ENCODE measurements at regions not wholly inside any gene's neighbourhood (a gene's known extent, or its start where the extent isn't known, plus 50 kb on each side); places are given as distances from the start of the nearest gene placed in this dataset.

DNA sequence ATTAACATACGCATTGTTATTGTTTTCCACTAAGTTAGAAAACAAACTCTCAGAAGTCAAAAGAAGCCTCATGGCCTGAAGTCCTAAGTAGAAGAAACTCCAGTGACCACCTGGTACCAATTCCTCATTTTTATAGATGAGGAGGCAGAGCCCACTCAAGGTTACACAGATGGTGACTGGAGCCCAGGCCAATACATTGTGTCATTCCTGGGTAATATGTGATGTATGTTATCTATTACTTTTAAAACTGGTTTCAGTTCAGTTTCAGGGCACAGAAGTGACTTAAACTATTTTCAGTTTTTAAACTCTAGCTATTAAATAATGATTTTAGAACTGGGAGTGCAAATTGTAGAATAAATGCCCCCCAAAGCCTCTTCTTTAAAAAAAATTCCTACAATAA, 66.7 kb upstream of the STXBP5L start:
- TF ChIP-seq CTCF (IDR thresholded peaks at IDR 0.05 in 2 of 3, conservative IDR thresholded peaks at IDR 0.05 in 1 of 3; ENCODE audit: control insufficient read depth in 2 of 3, extremely low read depth in 1 of 3, insufficient read depth in 1 of 3, low read depth in 3 of 3, low read length in 3 of 3), result no peak
- no peak for TF ChIP-seq JUND (IDR thresholded peaks at IDR 0.05; ENCODE audit: low read depth, low read length)
- TF ChIP-seq PAX8 (IDR thresholded peaks at IDR 0.05), result no peak
- no peak for TF ChIP-seq POLR2AphosphoS2 (IDR thresholded peaks at IDR 0.05; ENCODE audit: low read depth, low read length)
- TF ChIP-seq NFIC (IDR thresholded peaks at IDR 0.05; ENCODE audit: low read depth, low read length), result no peak
- no peak for TF ChIP-seq EGR1 (IDR thresholded peaks at IDR 0.05; ENCODE audit: borderline replicate concordance in 1 of 2, low read depth in 2 of 2, low read length in 2 of 2)
- no peak for TF ChIP-seq TCF7 (IDR thresholded peaks at IDR 0.05; ENCODE audit: borderline replicate concordance)
- TF ChIP-seq USF2 (IDR thresholded peaks at IDR 0.05; ENCODE audit: borderline replicate concordance, low read depth, low read length), result no peak
- no peak for TF ChIP-seq EZH2 (IDR thresholded peaks at IDR 0.05; ENCODE audit: borderline replicate concordance, control insufficient read depth, low read depth, low read length)
- no peak for TF ChIP-seq POLR2A (IDR thresholded peaks at IDR 0.05; ENCODE audit: low read depth, low read length)
- no peak for TF ChIP-seq REST (IDR thresholded peaks at IDR 0.05; ENCODE audit: low read depth, low read length)
- no peak for TF ChIP-seq ZNF274 (IDR thresholded peaks at IDR 0.05; ENCODE audit: insufficient read depth, insufficient read length)

Data from GM12878 (cell line).